HL-60 (cell line): ENCODE measurements at regions not wholly inside any gene's neighbourhood (a gene's known extent, or its start where the extent isn't known, plus 50 kb on each side); places are given as distances from the start of the nearest gene placed in this dataset.

Source experiments
- POLR2AphosphoS5 ChIP-seq: IDR thresholded peaks from 2 replicates; pipeline ENCODE4 v1.6.1; 2012; ENCODE audit warnings: low read depth
- TF ChIP-seq, protein P1 (sequence below): IDR thresholded peaks from one replicate; pipeline ENCODE4 v1.5.1; 2011; ENCODE audit warnings: low read length, control low read depth, inconsistent platforms; ENCODE audit not compliant: insufficient read depth
- TF ChIP-seq, protein P2 (sequence below): IDR thresholded peaks from 2 replicates; pipeline ENCODE4 v1.6.1; 2012; ENCODE audit warnings: low read depth; ENCODE audit not compliant: insufficient replicate concordance

DNA sequence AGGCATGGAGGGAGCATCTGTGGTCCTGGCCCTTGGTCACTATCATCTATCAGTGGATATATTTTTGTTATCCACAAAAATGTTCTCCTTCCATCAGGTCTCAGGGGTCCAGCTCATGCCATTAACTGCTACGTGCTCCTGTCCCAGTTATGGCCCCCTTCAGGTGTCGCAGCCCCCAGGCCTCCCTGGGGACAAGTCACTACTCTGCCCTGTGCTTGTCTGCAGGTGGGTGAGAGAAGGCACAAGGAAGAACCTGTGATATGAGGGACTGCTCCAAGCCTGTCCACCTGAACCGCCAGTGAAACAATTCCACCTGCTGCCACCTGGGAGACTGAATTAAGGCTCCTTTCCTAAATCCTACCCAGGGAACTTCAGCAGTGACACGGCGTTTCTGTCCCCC, 229.6 kb upstream of the ID2 start:
- TF ChIP-seq, protein P1, sequence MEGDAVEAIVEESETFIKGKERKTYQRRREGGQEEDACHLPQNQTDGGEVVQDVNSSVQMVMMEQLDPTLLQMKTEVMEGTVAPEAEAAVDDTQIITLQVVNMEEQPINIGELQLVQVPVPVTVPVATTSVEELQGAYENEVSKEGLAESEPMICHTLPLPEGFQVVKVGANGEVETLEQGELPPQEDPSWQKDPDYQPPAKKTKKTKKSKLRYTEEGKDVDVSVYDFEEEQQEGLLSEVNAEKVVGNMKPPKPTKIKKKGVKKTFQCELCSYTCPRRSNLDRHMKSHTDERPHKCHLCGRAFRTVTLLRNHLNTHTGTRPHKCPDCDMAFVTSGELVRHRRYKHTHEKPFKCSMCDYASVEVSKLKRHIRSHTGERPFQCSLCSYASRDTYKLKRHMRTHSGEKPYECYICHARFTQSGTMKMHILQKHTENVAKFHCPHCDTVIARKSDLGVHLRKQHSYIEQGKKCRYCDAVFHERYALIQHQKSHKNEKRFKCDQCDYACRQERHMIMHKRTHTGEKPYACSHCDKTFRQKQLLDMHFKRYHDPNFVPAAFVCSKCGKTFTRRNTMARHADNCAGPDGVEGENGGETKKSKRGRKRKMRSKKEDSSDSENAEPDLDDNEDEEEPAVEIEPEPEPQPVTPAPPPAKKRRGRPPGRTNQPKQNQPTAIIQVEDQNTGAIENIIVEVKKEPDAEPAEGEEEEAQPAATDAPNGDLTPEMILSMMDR = no peak
- TF ChIP-seq POLR2AphosphoS5 = no peak
- TF ChIP-seq, protein P2, sequence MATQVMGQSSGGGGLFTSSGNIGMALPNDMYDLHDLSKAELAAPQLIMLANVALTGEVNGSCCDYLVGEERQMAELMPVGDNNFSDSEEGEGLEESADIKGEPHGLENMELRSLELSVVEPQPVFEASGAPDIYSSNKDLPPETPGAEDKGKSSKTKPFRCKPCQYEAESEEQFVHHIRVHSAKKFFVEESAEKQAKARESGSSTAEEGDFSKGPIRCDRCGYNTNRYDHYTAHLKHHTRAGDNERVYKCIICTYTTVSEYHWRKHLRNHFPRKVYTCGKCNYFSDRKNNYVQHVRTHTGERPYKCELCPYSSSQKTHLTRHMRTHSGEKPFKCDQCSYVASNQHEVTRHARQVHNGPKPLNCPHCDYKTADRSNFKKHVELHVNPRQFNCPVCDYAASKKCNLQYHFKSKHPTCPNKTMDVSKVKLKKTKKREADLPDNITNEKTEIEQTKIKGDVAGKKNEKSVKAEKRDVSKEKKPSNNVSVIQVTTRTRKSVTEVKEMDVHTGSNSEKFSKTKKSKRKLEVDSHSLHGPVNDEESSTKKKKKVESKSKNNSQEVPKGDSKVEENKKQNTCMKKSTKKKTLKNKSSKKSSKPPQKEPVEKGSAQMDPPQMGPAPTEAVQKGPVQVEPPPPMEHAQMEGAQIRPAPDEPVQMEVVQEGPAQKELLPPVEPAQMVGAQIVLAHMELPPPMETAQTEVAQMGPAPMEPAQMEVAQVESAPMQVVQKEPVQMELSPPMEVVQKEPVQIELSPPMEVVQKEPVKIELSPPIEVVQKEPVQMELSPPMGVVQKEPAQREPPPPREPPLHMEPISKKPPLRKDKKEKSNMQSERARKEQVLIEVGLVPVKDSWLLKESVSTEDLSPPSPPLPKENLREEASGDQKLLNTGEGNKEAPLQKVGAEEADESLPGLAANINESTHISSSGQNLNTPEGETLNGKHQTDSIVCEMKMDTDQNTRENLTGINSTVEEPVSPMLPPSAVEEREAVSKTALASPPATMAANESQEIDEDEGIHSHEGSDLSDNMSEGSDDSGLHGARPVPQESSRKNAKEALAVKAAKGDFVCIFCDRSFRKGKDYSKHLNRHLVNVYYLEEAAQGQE = no peak
